ENCODE measurements at regions not wholly inside any gene's neighbourhood (a gene's known extent, or its start where the extent isn't known, plus 50 kb on each side); places are given as distances from the start of the nearest gene placed in this dataset.

DNA sequence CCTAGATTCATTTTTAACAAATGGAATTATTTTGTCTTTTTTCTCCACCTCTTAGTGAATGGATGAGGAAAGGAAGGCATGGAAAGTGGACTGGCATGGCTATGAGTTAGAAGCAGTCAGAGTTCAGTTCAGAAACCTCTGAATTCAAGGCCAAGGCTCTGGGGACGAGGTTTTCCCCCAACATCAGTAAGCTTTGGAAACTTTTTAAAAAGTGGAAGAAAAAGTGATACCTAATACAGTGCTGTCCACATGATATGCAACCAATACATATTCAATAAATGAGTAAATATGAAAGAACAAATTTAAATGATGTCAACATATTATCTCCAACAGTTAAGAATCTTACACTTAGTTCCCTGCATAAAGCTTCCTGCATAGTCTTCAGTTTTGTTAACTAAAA is 204.7 kb downstream of the HLX start:
- no peaks in the 10 kb centered on the region for H3K9me3 ChIP-seq (ENCODE audit: control insufficient read depth in 2 of 2, low read length in 2 of 2)
- no peaks in the 10 kb centered on the region for H3K27me3 ChIP-seq (ENCODE audit: control insufficient read depth in 2 of 2, insufficient read depth in 2 of 2, low read length in 2 of 2)
- H3K4me1 ChIP-seq (ENCODE audit: control insufficient read depth in 2 of 2, insufficient read depth in 2 of 2, low read length in 2 of 2): no peaks in the 10 kb centered on the region
- no peak overlapping the region for H3K9ac ChIP-seq (ENCODE audit: low read depth in 1 of 2, low read length in 2 of 2)
- no peak overlapping the region for H3K27ac ChIP-seq (ENCODE audit: low read depth in 2 of 2, low read length in 2 of 2)
- no peak overlapping the region for H3K4me3 ChIP-seq (ENCODE audit: low read length in 2 of 2)
- H3K36me3 ChIP-seq (ENCODE audit: control insufficient read depth in 2 of 2, insufficient read depth in 2 of 2, low read length in 2 of 2): no peaks in the 10 kb centered on the region

DNA sequence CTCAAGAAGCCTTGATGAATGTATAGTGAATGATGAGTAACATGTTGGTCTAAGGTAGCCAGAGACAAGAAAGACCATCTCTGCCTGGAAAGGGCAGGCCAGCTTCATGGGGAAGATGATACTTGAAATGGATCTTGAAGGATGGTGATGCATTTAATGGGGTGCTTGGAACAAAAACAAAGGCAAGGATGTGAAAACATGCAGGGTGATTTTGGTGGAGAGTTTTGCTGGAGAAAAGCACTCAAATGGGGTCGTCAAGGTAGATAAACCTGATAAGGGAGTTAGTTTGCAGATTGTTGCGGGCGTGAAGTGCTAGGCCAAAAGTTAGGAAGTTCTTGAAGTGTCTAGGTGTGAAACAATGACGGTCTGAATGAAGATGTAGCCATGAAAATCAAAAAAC is 205.4 kb downstream of the HLX start:
- H3K27me3 ChIP-seq (ENCODE audit: control insufficient read depth in 2 of 2, insufficient read depth in 2 of 2, low read length in 2 of 2): no peaks in the 10 kb centered on the region

DNA sequence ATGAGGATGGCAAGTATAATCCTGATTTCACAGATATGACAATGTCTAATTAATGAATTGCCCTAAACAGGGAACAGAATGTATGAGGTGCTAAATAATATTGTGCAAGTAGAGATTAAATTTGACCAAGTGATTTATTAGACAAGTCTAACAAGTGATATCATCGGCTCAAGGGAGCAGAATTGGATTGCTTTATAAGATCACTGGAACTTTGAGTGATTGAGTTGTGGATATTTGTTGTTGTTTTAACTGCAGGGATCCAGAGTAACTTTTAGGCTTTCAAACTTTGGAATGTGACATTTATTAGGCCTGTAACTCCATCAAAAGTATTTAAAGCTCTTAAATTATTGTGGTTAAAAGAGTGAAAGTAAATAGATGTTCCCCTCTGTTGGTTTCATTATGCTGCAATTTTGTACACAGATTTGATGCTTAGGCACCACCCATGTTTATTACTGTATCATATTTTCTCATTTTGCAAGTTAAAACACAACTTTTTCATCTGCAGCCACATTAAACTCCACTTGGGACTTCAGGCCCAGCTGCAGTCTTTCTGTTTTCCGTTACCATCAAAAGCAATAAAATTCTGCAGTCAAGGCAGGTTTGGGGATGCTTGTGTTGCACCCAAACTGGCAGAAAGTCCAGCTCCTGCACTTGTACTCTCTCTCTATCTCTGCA is 206.6 kb downstream of the HLX start:
- Histone ChIP-seq H3K4me3 (ENCODE audit: low read length in 2 of 2) (no peak overlapping the region), H3K9me3 (ENCODE audit: control insufficient read depth in 2 of 2, low read length in 2 of 2) (no peaks in the 10 kb centered on the region), H3K27ac (ENCODE audit: low read depth in 2 of 2, low read length in 2 of 2) (no peak overlapping the region), H3K9ac (ENCODE audit: low read depth in 1 of 2, low read length in 2 of 2) (no peak overlapping the region), H3K27me3 (ENCODE audit: control insufficient read depth in 2 of 2, insufficient read depth in 2 of 2, low read length in 2 of 2) (no peaks in the 10 kb centered on the region), H3K36me3 (ENCODE audit: control insufficient read depth in 2 of 2, insufficient read depth in 2 of 2, low read length in 2 of 2) (no peaks in the 10 kb centered on the region), H3K4me1 (ENCODE audit: control insufficient read depth in 2 of 2, insufficient read depth in 2 of 2, low read length in 2 of 2) (no peaks in the 10 kb centered on the region)

More for the DNA sequence above, 205.4 kb downstream of the HLX start:
- Histone ChIP-seq H3K9ac (ENCODE audit: low read depth in 1 of 2, low read length in 2 of 2) (no peak overlapping the region), H3K9me3 (ENCODE audit: control insufficient read depth in 2 of 2, low read length in 2 of 2) (no peaks in the 10 kb centered on the region), H3K4me3 (ENCODE audit: low read length in 2 of 2) (no peak overlapping the region), H3K36me3 (ENCODE audit: control insufficient read depth in 2 of 2, insufficient read depth in 2 of 2, low read length in 2 of 2) (no peaks in the 10 kb centered on the region), H3K4me1 (ENCODE audit: control insufficient read depth in 2 of 2, insufficient read depth in 2 of 2, low read length in 2 of 2) (no peaks in the 10 kb centered on the region), H3K27ac (ENCODE audit: low read depth in 2 of 2, low read length in 2 of 2) (no peak overlapping the region)

DNA sequence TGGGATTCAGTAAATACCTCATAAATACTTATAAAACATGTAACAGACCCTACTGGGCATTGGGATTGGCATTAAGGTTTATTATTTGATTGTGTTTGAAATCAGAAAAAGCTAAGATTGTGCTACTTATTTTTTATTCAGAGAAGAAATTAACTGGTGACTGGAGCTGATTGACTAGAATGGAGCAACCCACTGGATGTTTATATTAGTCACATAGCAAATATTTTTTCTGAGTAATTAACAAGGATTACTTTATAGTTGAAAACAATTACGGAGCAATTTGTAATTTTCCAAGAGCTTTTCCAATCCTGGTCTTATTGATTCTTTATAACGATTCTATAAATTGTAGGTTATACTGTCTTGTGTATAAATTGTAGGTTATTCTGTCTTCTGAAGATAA is 208.7 kb downstream of the HLX start:
- Histone ChIP-seq H3K4me3 (ENCODE audit: low read length in 2 of 2) (no peak overlapping the region), H3K27me3 (ENCODE audit: control insufficient read depth in 2 of 2, insufficient read depth in 2 of 2, low read length in 2 of 2) (no peaks in the 10 kb centered on the region), H3K27ac (ENCODE audit: low read depth in 2 of 2, low read length in 2 of 2) (no peak overlapping the region), H3K4me1 (ENCODE audit: control insufficient read depth in 2 of 2, insufficient read depth in 2 of 2, low read length in 2 of 2) (no peaks in the 10 kb centered on the region), H3K36me3 (ENCODE audit: control insufficient read depth in 2 of 2, insufficient read depth in 2 of 2, low read length in 2 of 2) (no peaks in the 10 kb centered on the region), H3K9me3 (ENCODE audit: control insufficient read depth in 2 of 2, low read length in 2 of 2) (no peaks in the 10 kb centered on the region), H3K9ac (ENCODE audit: low read depth in 1 of 2, low read length in 2 of 2) (no peak overlapping the region)

DNA sequence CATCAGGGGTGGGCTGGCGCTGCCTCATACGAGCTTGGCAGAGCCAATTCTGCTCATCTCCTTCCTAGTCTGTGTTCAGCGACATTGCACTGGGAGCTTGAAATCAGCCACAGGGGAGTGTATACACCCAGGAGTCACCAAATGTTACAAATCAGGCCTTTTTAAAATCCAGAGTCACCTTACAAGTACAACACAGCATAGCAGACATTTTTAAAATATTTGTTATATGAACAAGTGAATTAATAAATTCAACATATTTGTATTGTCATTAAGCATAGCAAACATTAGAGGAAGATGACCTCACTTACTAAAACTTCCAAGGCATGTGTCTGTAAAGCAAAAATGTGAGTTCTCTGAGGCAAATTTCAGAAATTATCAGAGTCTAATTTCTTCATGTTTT is 210.0 kb downstream of the HLX start:
- no peaks in the 10 kb centered on the region for H3K4me1 ChIP-seq (ENCODE audit: control insufficient read depth in 2 of 2, insufficient read depth in 2 of 2, low read length in 2 of 2)
- H3K4me3 ChIP-seq (ENCODE audit: low read length in 2 of 2): no peak overlapping the region
- H3K36me3 ChIP-seq (ENCODE audit: control insufficient read depth in 2 of 2, insufficient read depth in 2 of 2, low read length in 2 of 2): no peaks in the 10 kb centered on the region
- no peaks in the 10 kb centered on the region for H3K27me3 ChIP-seq (ENCODE audit: control insufficient read depth in 2 of 2, insufficient read depth in 2 of 2, low read length in 2 of 2)
- no peaks in the 10 kb centered on the region for H3K9me3 ChIP-seq (ENCODE audit: control insufficient read depth in 2 of 2, low read length in 2 of 2)
- H3K27ac ChIP-seq (ENCODE audit: low read depth in 2 of 2, low read length in 2 of 2): no peak overlapping the region
- H3K9ac ChIP-seq (ENCODE audit: low read depth in 1 of 2, low read length in 2 of 2): no peak overlapping the region

DNA sequence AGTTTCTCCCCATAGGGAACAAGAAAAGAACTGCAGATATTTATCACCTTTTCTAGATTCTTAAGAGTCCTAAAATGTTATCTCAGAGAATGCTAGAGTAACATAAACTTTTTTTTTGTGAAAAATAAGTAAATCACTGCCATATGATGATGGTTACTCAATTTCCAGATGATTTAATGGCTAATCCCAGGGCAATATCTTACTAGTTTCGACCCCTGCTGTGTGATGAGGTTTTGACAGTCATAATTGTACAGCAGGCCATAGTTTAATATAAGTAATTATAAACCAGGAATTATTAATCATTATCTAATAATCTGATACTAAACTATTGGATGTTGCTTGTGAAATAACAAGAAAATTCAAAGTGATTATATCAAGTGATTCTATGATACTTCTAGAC is 210.6 kb downstream of the HLX start:
- Histone ChIP-seq H3K27me3 (ENCODE audit: control insufficient read depth in 2 of 2, insufficient read depth in 2 of 2, low read length in 2 of 2) (no peaks in the 10 kb centered on the region), H3K4me3 (ENCODE audit: low read length in 2 of 2) (no peak overlapping the region), H3K9me3 (ENCODE audit: control insufficient read depth in 2 of 2, low read length in 2 of 2) (no peaks in the 10 kb centered on the region), H3K9ac (ENCODE audit: low read depth in 1 of 2, low read length in 2 of 2) (no peak overlapping the region), H3K4me1 (ENCODE audit: control insufficient read depth in 2 of 2, insufficient read depth in 2 of 2, low read length in 2 of 2) (no peaks in the 10 kb centered on the region), H3K27ac (ENCODE audit: low read depth in 2 of 2, low read length in 2 of 2) (no peak overlapping the region), H3K36me3 (ENCODE audit: control insufficient read depth in 2 of 2, insufficient read depth in 2 of 2, low read length in 2 of 2) (no peaks in the 10 kb centered on the region)

DNA sequence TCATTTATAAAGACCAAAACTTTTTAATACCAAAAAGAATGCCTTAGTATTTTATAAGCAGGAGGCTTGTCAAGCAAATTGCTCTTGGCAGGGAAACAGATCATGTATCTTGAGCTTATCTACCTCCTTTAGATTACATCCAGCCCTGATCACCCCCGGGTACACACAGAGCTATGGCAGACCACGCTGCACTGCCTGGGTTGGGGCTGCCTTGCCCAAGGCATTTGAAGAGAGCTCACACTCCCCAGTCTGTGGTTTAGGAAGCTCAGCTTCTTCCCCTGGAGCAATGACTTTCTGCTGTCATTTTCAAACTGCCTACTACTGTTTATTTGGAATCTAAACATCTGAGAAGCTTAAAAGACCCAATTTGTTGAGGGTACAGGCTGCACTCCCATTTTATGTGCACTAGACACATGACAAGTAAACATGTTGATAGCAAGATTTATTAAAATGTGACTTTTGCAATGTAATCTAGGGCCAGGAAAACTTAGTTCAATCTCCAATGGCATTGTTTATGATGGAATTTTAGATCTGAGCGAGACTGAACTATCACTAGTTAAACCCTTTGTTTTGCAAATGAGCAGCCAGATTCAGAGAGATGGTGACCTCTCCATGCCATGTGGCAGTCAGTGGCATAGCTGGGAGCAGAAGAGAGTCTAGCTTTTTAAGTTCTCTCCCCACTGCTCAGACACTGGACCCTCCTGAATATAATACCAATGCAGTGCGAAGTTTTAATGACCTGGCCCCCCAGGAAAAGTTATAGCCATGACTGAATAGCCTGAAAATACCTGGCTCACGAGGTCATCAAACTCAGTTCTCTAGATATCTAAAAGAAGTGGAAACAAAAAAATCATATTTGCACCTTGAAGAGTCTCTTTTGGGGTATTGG is 214.9 kb downstream of the HLX start:
- H3K9me3 ChIP-seq (ENCODE audit: control insufficient read depth in 2 of 2, low read length in 2 of 2): no peaks in the 10 kb centered on the region
- H3K9ac ChIP-seq (ENCODE audit: low read depth in 1 of 2, low read length in 2 of 2): no peak overlapping the region
- no peak overlapping the region for H3K4me3 ChIP-seq (ENCODE audit: low read length in 2 of 2)
- no peaks in the 10 kb centered on the region for H3K4me1 ChIP-seq (ENCODE audit: control insufficient read depth in 2 of 2, insufficient read depth in 2 of 2, low read length in 2 of 2)
- no peak overlapping the region for H3K27ac ChIP-seq (ENCODE audit: low read depth in 2 of 2, low read length in 2 of 2)
- H3K36me3 ChIP-seq (ENCODE audit: control insufficient read depth in 2 of 2, insufficient read depth in 2 of 2, low read length in 2 of 2): no peaks in the 10 kb centered on the region
- no peaks in the 10 kb centered on the region for H3K27me3 ChIP-seq (ENCODE audit: control insufficient read depth in 2 of 2, insufficient read depth in 2 of 2, low read length in 2 of 2)

DNA sequence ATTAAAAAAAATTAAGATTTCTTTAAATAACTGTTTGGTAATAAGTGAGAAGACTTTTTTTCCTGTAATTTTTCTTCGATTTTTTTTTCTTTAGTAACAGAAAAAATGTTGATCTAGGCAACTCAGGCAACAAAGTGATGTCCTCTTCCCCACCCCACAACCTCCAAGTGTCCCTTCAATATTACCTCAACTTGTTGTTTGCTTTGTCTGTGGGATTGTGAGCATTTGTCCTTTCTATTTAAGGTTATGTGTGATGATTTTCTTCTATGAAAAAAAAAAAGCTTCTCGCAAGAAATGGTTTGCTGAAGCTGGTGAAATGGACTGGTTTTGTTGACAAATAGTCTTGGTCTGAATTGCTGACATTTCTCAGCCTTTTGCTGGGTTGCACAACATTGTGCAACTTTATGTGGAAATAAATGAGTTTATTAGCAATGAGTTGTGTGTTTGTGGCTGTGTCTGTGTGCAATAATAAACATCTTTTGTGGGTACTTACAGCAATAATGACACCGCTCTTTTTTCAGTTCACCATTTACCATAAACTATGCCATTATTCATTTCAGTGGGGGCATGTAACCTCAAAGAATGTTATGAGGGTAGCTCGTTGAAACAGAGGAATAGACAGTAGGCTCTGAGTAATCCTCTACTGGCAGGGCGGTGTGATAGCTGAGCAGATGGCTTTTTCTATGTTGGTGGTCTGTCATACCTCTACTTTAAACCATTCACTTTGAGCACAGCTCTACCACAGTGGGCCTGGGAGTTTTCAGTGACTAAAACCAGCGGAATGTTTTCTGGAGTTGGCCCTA is 218.4 kb downstream of the HLX start:
- Histone ChIP-seq H3K9me3 (ENCODE audit: control insufficient read depth in 2 of 2, low read length in 2 of 2) (no peaks in the 10 kb centered on the region), H3K27ac (ENCODE audit: low read depth in 2 of 2, low read length in 2 of 2) (no peak overlapping the region), H3K9ac (ENCODE audit: low read depth in 1 of 2, low read length in 2 of 2) (no peak overlapping the region), H3K4me3 (ENCODE audit: low read length in 2 of 2) (no peak overlapping the region), H3K36me3 (ENCODE audit: control insufficient read depth in 2 of 2, insufficient read depth in 2 of 2, low read length in 2 of 2) (no peaks in the 10 kb centered on the region), H3K27me3 (ENCODE audit: control insufficient read depth in 2 of 2, insufficient read depth in 2 of 2, low read length in 2 of 2) (no peaks in the 10 kb centered on the region), H3K4me1 (ENCODE audit: control insufficient read depth in 2 of 2, insufficient read depth in 2 of 2, low read length in 2 of 2) (no peaks in the 10 kb centered on the region)

DNA sequence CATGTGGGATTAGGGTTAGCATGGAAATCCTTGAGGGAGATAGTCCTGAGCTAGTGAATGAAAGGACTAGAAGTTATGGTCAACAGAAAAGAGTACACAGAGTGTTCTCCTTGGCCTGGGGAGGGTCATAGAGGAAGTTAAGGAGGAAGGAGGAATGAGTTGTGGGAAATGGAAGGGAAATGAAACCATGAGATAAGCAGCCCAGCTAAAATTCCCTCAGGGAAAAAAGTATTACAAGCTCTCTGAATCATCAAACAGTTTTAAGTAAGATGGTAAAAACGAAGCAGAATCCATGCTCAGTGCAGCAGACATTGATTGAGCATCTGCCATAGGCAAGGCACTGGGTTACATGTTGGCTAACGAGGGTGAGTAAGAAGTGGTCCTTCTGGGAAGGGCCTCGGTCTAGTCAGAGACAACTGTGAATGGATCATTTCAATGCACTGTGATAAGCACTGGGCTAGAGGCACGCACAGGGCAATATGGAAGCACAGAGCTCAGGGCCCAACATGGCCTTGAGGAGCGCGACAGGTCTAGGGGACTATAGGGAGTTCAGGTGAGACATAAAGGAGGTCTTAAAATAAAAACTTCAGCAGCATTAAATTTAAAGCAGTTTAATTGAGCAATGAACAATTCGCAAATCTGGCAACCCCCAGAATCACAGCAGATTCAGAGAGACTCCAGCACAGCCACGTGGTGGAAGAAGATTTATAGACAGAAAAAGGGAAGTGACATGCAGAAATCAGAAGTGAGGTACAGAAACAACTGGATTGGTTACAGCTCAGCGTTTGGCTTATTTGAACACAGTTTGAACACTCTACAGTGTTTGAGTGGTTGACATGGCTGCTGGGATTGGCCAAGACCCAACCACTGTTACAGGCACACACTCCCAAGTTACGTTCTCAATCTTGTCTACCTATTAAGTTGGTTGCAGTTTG is 219.5 kb downstream of the HLX start:
- Histone ChIP-seq H3K9ac (ENCODE audit: low read depth in 1 of 2, low read length in 2 of 2) (no peak overlapping the region), H3K4me3 (ENCODE audit: low read length in 2 of 2) (no peak overlapping the region), H3K9me3 (ENCODE audit: control insufficient read depth in 2 of 2, low read length in 2 of 2) (no peaks in the 10 kb centered on the region), H3K27ac (ENCODE audit: low read depth in 2 of 2, low read length in 2 of 2) (peak overlapping the region in 1 of 2 donors; percentile 44), H3K4me1 (ENCODE audit: control insufficient read depth in 2 of 2, insufficient read depth in 2 of 2, low read length in 2 of 2) (no peaks in the 10 kb centered on the region), H3K36me3 (ENCODE audit: control insufficient read depth in 2 of 2, insufficient read depth in 2 of 2, low read length in 2 of 2) (no peaks in the 10 kb centered on the region), H3K27me3 (ENCODE audit: control insufficient read depth in 2 of 2, insufficient read depth in 2 of 2, low read length in 2 of 2) (no peaks in the 10 kb centered on the region)
